HEK293 (cell line): ENCODE measurements at regions not wholly inside any gene's neighbourhood (a gene's known extent, or its start where the extent isn't known, plus 50 kb on each side); places are given as distances from the start of the nearest gene placed in this dataset.

Experiments
- CTCF ChIA-PET: fragments of 350-600 bp; formaldehyde crosslinking; extraction: SDS; loops from one replicate; lab custom pipeline; 2021; ENCODE audit warnings: antibody characterized with exemption; lab: Yijun Ruan, JAX
- POLR2A ChIA-PET: fragments of 300-600 bp; formaldehyde crosslinking; extraction: SDS; loops from one replicate; lab custom pipeline; 2020; ENCODE audit warnings: antibody characterized with exemption, inconsistent platforms; lab: Yijun Ruan, JAX
- H3K27ac ChIP-seq: fragments of 200-500 bp; sonication (Bioruptor generic); 2 replicates; pipeline ENCODE4 v1.5.1; 2014; ENCODE audit warnings: low read depth, low read length, control low read depth, inconsistent platforms; ENCODE audit errors: extremely low read depth
- H3K36me3 ChIP-seq, 2 experiments: fragments of 200-500 bp in 1 of 2; sonication (Bioruptor generic) in 1 of 2; 1 replicate in 1 of 2; 2 replicates in 1 of 2; pipeline ENCODE4 v1.5.1; 2014 to 2017; ENCODE audit warnings: inconsistent platforms in 2 of 2, low read length in 2 of 2; ENCODE audit not compliant: control insufficient read depth in 2 of 2, insufficient read depth in 1 of 2
- H3K4me1 ChIP-seq: fragments of 200-500 bp; sonication (Bioruptor generic); 2 replicates; pipeline ENCODE4 v1.5.1; 2014; ENCODE audit warnings: mild to moderate bottlenecking, low read length, inconsistent platforms; ENCODE audit not compliant: control insufficient read depth, insufficient read depth
- H3K4me3 ChIP-seq: 2 replicates; pipeline ENCODE4 v1.5.1; 2011; ENCODE audit warnings: low read depth, mild to moderate bottlenecking, control low read depth, low read length, moderate library complexity
- H3K9me3 ChIP-seq: fragments of 200-500 bp; sonication (Bioruptor generic); 2 replicates; pipeline ENCODE4 v1.5.1; 2014; ENCODE audit warnings: low read depth, low read length, inconsistent platforms; ENCODE audit not compliant: control insufficient read depth, insufficient read depth
- ELK4 ChIP-seq: IDR thresholded peaks from 2 replicates; pipeline ENCODE4 v1.6.1; 2011; ENCODE audit warnings: mild to moderate bottlenecking, low read depth, low read length, borderline replicate concordance
- FEZF1 ChIP-seq: fragments of 450-650 bp; formaldehyde crosslinking; IDR thresholded peaks from 2 replicates; pipeline ENCODE4 v1.5.1; 2016; ENCODE audit warnings: missing biosample characterization, missing genetic modification characterization
- KLF8 ChIP-seq: fragments of 450-650 bp; formaldehyde crosslinking; IDR thresholded peaks from 2 replicates; pipeline ENCODE4 v1.5.1; 2016; ENCODE audit warnings: missing biosample characterization, missing genetic modification characterization
- MEIS1 ChIP-seq: sonication (generic); formaldehyde crosslinking; IDR thresholded peaks from 2 replicates; pipeline ENCODE4 v1.8.1; 2022; ENCODE audit warnings: missing genetic modification reagents, mild to moderate bottlenecking, borderline replicate concordance
- OSR2 ChIP-seq: fragments of 450-650 bp; formaldehyde crosslinking; IDR thresholded peaks from 2 replicates; pipeline ENCODE4 v1.5.1; 2016; ENCODE audit warnings: missing biosample characterization, missing genetic modification characterization
- SALL2 ChIP-seq: fragments of 450-650 bp; formaldehyde crosslinking; IDR thresholded peaks from 2 replicates; pipeline ENCODE4 v1.5.0; 2017; ENCODE audit warnings: missing biosample characterization, mild to moderate bottlenecking, missing genetic modification characterization, borderline replicate concordance
- YY2 ChIP-seq: fragments of 450-650 bp; formaldehyde crosslinking; IDR thresholded peaks from 2 replicates; pipeline ENCODE4 v1.5.1; 2016; ENCODE audit warnings: missing biosample characterization, missing genetic modification characterization
- ZBTB26 ChIP-seq: fragments of 450-650 bp; formaldehyde crosslinking; optimal IDR thresholded peaks from 2 replicates; pipeline ENCODE3; 2016; ENCODE audit warnings: missing biosample characterization, mild to moderate bottlenecking, missing genetic modification characterization
- ZNF138 ChIP-seq: fragments of 450-650 bp; formaldehyde crosslinking; IDR thresholded peaks from 2 replicates; pipeline ENCODE4 v1.5.1; 2016; ENCODE audit warnings: missing biosample characterization, missing genetic modification characterization, borderline replicate concordance
- ZNF148 ChIP-seq: fragments of 450-650 bp; formaldehyde crosslinking; IDR thresholded peaks from 2 replicates; pipeline ENCODE4 v1.5.0; 2017; ENCODE audit warnings: missing biosample characterization, missing genetic modification characterization, borderline replicate concordance
- ZNF175 ChIP-seq: fragments of 450-650 bp; formaldehyde crosslinking; IDR thresholded peaks from 2 replicates; pipeline ENCODE4 v1.5.1; 2016; ENCODE audit warnings: missing biosample characterization, missing genetic modification characterization
- ZNF23 ChIP-seq: fragments of 450-650 bp; formaldehyde crosslinking; IDR thresholded peaks from 2 replicates; pipeline ENCODE4 v1.5.1; 2016; ENCODE audit warnings: missing biosample characterization, missing genetic modification characterization, borderline replicate concordance
- ZNF280D ChIP-seq: fragments of 450-650 bp; formaldehyde crosslinking; IDR thresholded peaks from 2 replicates; pipeline ENCODE4 v1.5.1; 2016; ENCODE audit warnings: missing biosample characterization, missing genetic modification characterization
- ZNF48 ChIP-seq: fragments of 450-650 bp; formaldehyde crosslinking; IDR thresholded peaks from 2 replicates; pipeline ENCODE4 v1.5.1; 2016; ENCODE audit warnings: missing biosample characterization, missing genetic modification characterization
- ZNF514 ChIP-seq: fragments of 450-650 bp; formaldehyde crosslinking; IDR thresholded peaks from 2 replicates; pipeline ENCODE4 v1.5.1; 2016; ENCODE audit warnings: missing biosample characterization, missing genetic modification characterization
- ZNF585B ChIP-seq: fragments of 450-650 bp; formaldehyde crosslinking; IDR thresholded peaks from 2 replicates; pipeline ENCODE4 v1.5.1; 2016; ENCODE audit warnings: missing biosample characterization, missing genetic modification characterization
- ZNF621 ChIP-seq: fragments of 450-650 bp; formaldehyde crosslinking; IDR thresholded peaks from 2 replicates; pipeline ENCODE4 v1.5.1; 2017; ENCODE audit warnings: missing biosample characterization, missing genetic modification characterization
- ZNF626 ChIP-seq: fragments of 450-650 bp; sonication (Bioruptor Pico); formaldehyde crosslinking; IDR thresholded peaks from 2 replicates; pipeline ENCODE4 v1.5.1; 2018; ENCODE audit warnings: missing biosample characterization, missing genetic modification characterization, inconsistent platforms
- ZNF660 ChIP-seq: fragments of 450-650 bp; IDR thresholded peaks from 2 replicates; pipeline ENCODE4 v1.5.1; 2018; ENCODE audit warnings: missing biosample characterization, mild to moderate bottlenecking, missing genetic modification characterization
- ZNF677 ChIP-seq: fragments of 450-650 bp; IDR thresholded peaks from 2 replicates; pipeline ENCODE4 v1.5.0; 2018; ENCODE audit warnings: missing biosample characterization, mild to moderate bottlenecking, missing genetic modification characterization, moderate library complexity
- ZNF707 ChIP-seq: fragments of 450-650 bp; formaldehyde crosslinking; IDR thresholded peaks from 2 replicates; pipeline ENCODE4 v1.5.1; 2016; ENCODE audit warnings: missing biosample characterization, missing genetic modification characterization
- ZNF777 ChIP-seq: fragments of 450-650 bp; formaldehyde crosslinking; IDR thresholded peaks from 2 replicates; pipeline ENCODE4 v1.5.1; 2017; ENCODE audit warnings: missing biosample characterization, missing genetic modification characterization, borderline replicate concordance
- ZNF830 ChIP-seq: fragments of 450-650 bp; IDR thresholded peaks from 2 replicates; pipeline ENCODE4 v1.5.0; 2018; ENCODE audit warnings: missing biosample characterization, missing genetic modification characterization, low read depth, mild to moderate bottlenecking, moderate library complexity
- ZSCAN18 ChIP-seq: fragments of 450-650 bp; formaldehyde crosslinking; IDR thresholded peaks from 2 replicates; pipeline ENCODE4 v1.5.1; 2016; ENCODE audit warnings: missing biosample characterization, missing genetic modification characterization

- TF ChIP-seq ZNF707 (no peak), ZBTB26 (tag by site-specific recombination) (no peak), YY2 (tag by site-specific recombination) (no peak), OSR2 (tag by site-specific recombination) (no peak)
Observed at GRCh38 chr2:156719036-156719435, 282.9 kb downstream of the GPD2 start (continued).

GRCh38 chr2:156727867-156728266 is 291.7 kb downstream of the GPD2 start:
- H3K36me3 ChIP-seq: no peaks in the 10 kb centered on the region
- ChIA-PET POLR2A (no interaction called here), CTCF (no interaction called here)
- no peaks in the 10 kb centered on the region for H3K4me1 ChIP-seq
- H3K27ac ChIP-seq: no peak overlapping the region
- no peak overlapping the region for H3K4me3 ChIP-seq
- TF ChIP-seq ZNF660 (no peak), ZNF777 (tag by site-specific recombination) (no peak), ZNF138 (tag by site-specific recombination) (no peak), MEIS1 (CRISPR knock-in tag) (no peak), ZSCAN18 (tag by site-specific recombination) (no peak), ZNF23 (tag by site-specific recombination) (no peak), ZNF830 (no peak)
- TF ChIP-seq, all 188 proteins: peak for 0
- H3K9me3 ChIP-seq: no peaks in the 10 kb centered on the region

GRCh38 chr2:156728328-156728727 is 292.1 kb downstream of the GPD2 start:
- ChIA-PET POLR2A (no interaction called here), CTCF (no interaction called here)
- no peak overlapping the region for H3K4me3 ChIP-seq
- H3K27ac ChIP-seq: no peak overlapping the region
- no peaks in the 10 kb centered on the region for H3K9me3 ChIP-seq
- H3K4me1 ChIP-seq: no peaks in the 10 kb centered on the region
- no peaks in the 10 kb centered on the region for H3K36me3 ChIP-seq
- TF ChIP-seq ZNF148 (tag by site-specific recombination): no peak
- no peak for TF ChIP-seq ZNF585B
- TF ChIP-seq ZNF677 (tag by site-specific recombination): no peak
- TF ChIP-seq ZNF280D (tag by site-specific recombination): no peak
- no peak for TF ChIP-seq ZNF175 (tag by site-specific recombination)
- TF ChIP-seq ZNF514: no peak
- no peak for TF ChIP-seq ZNF621 (tag by site-specific recombination)
- no peak for TF ChIP-seq SALL2 (tag by site-specific recombination)
- no peak for TF ChIP-seq KLF8 (tag by site-specific recombination)
- TF ChIP-seq ZSCAN18 (tag by site-specific recombination): no peak
- TF ChIP-seq FEZF1 (tag by site-specific recombination): no peak
- TF ChIP-seq ZNF626: no peak
- no peak for TF ChIP-seq ZNF48 (tag by site-specific recombination)
- no peak for TF ChIP-seq ELK4
